Activated T-cell treated with anti-CD3 and anti-CD28 coated beads, Interleukin-2, amount 50 U/mL, for 48 hours (primary cell): ENCODE measurements at regions not wholly inside any gene's neighbourhood (a gene's known extent, or its start where the extent isn't known, plus 50 kb on each side); places are given as distances from the start of the nearest gene placed in this dataset.

Source experiments
- DNase-seq, 2 experiments: peaks; one replicate each; pipeline ENCODE4 v3.0.0-alpha.2; 2020

- DNase-seq = no peak
These were observed 77.9 kb downstream of the PSMG1 start for GRCh38 chr21:39105341-39105765.

DNA sequence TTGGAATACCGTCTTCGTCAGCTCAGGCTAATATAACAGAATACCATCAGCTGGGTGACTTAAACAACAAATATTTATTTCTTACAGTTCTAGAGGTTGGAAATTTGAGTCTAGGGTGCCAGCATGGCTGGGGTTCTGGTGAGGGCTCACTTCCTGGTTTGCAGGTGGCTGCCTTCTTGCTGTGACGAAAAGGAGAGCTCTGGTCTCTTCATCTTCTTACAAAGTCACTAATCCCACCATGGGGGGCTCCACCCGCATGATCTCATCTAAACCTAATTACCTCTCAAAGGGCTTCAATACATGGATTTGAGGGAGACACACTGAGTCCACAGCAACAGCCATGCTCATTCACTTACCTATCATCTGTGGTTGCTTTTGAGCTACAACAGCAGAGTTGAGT is 78.3 kb downstream of the PSMG1 start:
- no peak for DNase-seq

- DNase-seq = no peak
These were observed 79.6 kb downstream of the PSMG1 start for GRCh38 chr21:39103689-39104088.

DNA sequence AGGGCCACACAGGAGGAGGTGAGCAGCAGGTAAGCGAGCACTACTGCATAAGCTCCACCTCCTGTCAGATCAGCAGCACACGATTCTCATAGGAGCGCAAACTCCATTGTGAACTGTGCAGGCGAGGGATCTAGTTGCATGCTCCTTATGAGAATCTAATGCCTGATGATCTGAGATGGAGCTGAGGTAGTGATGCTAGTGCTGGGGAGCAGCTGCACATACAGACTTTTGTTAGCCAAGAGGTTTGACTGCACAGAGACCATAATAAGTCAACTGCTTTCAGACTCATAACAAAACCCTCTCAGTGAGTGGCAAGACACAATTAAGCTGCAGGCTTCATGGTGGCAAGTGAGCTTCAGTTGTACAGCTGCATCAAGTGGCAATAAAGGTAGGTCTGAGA is 83.4 kb downstream of the PSMG1 start:
- no peak for DNase-seq

DNA sequence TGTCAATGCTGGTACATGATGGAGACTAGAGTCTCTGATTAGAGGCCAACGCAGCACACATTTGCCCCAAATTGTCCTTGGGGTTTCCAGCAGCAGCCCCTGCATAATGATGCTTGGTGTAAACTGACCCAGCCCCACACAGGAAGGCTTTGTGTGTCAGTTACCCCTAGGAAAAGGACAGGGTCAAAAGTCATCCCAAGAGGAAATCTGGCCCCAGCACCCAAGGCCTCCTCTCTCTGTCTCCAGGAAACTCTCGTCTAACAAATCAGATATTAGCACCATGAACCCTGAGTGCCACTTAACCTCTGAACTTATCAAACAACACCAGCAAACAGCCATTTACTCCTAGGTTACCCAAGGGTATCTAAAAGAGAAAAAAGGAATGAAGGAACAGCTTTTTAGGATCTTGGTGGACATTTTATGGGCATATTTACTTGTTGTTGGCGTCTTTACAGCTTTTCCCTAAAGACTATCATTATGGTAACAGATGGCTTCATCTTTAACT is 84.5 kb downstream of the PSMG1 start:
- DNase-seq = no peak

DNA sequence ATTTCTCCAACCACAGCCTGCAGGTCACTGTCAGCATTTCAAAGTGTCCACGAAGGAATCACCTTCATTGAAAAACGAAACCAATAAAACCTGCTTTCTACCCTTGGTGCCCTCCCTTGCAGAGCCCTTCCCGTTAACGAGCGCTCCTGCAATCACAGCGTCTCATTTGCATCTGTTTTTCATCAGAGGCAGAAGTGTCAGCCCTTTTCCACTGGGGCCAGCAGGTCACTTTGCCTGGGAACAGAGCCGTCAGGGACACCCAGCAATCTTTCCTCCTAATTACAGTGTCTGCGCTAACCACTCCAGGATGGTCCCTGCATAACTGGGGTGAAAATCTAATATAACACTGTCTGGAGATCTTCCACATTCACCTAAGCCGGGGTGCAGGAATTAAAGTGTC is 85.3 kb downstream of the PSMG1 start:
- DNase-seq = no peak

DNA sequence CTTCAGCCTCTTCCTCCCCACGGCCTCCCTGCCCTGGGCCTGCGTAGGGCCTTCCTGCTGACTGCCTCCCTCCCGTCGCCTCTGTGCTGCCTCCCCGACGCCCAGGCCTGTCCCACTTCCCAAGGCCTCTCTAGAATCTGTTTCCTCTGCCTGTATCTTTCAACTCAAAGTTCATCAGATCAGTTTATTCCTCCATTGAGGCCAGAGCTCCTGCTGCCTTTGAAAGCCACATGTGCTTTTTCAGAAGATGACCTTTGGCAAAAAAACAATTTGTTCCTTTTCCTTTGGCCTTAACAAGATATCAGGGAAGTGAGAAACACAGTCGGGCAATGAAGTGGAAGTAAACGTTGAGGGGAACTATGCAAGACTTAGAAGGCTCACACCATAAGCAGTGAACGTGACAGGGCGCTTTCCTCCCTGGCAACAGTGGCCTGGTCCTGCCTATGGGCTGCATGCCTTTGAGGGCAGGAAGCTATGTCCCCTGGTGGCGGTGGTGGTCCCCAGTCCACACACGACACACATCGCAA is 85.9 kb downstream of the PSMG1 start:
- no peak for DNase-seq

DNA sequence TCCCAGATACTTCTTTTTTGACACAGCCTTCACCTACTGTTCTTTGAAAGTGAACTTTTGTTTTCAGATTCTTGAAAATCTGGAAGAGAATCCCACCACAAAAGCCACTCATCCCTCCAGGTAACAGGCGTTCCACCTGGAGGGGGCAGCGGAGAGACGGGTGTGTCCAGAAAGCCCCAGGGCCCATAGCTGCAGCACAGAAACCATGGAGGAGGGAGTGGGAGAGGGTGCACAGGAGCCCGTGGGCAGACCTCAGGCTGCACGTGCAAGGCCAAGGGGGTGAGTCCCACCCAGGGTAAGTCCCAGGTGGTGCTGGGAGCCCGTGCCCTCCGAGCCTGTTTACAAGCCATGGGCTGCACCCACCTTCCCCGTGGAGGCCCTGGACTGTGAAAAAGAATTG is 86.5 kb downstream of the PSMG1 start:
- DNase-seq = no peak

- DNase-seq = no peak
These were observed 87.6 kb downstream of the PSMG1 start for GRCh38 chr21:39095681-39096080.

GRCh38 chr21:39094847-39095579 is 88.2 kb downstream of the PSMG1 start:
- no peak for DNase-seq

DNA sequence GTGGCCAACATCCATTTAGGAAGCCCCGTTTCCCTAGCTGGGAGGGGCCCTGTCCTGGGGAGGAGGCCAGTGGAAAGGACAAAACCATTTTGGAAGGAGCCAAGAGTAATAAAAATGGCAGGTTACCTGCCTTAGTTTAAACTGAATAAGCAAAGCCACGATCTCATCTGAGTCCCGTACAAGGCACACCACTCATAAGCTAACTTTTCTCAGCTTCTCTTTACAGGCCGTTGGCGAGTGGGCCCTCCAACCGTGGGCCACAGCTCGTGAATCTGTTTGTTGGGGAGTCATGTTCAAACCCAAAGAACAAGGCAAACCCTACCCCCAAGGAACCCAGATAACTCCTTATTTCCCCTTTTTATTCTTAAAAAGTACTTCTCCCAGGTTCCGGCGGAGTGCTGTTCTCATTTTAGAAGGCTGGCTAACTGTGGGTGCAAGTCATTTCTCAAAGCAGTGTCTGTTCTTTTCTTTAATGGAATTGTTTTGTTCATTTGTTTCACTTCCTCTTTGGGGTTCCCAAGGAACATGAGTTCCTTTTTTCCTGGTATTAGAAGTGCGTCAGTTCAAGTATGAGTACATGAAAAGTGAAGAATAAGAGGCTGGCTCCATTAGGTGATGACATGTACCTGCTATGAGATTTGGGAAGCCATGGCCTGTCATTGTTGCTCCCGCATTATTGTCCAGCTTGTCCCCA is 89.0 kb downstream of the PSMG1 start:
- no peak for DNase-seq

DNA sequence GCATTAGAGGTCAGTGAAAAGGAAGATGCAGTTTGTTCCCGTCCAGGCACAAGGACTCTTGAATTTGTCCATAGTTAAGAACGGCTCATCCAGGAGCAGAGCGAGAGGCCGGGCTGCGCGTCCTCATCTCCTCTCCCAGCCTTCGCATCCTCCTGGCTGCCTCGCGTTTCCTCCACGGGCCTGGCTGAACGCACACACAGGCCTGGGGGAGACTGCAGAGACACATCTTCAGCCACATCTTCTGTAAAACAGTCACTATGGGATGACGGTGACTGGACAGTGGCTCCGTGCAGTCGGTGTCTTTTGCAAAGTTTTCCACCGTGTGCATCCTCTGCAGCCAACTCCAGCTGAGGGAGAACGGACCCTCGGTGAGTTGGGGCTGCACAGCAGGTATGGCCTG is 89.7 kb downstream of the PSMG1 start:
- DNase-seq = no peak

DNA sequence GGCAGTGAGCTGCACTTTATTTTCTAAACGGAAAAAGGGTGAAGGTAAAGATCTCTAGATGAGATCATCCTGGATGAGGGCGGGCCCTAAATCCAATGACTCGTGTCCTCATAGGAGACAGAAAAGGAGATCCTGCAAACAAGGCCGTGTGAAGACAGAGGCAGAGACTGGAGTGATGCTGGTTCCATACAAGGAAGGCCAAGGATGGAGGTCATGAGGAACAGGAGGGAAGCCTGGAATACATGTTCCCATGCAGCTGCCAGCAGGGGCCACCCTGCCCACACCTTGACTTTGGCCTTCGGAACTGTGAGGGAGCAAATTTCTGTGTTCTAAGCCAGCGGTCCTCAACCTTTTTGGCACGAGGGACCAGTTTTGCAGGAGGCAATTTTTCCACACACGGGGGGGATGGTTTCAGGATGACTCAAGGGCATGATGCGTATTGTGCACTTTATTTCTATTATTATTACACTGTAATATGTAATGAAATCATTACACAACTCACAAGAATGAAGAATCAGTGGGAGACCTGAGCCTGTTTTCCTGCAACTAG is 94.3 kb downstream of the PSMG1 start:
- DNase-seq = no peak

DNA sequence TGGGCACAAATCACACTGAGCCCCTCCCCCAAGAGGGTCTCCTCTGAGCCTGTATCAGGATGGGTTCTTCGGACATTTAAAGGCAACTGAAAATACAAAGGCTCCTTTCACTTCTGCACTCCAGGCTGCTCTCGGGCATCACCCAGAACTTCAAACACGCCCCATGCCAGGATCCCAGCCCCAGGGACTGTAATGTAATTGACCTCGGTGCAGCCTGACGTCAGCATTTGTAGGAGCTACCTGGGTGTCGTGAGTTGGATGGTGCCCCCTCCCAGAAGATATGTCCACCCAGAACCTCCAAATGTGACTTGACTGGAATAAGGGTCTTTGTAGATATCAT is 95.2 kb downstream of the PSMG1 start:
- DNase-seq = no peak

DNA sequence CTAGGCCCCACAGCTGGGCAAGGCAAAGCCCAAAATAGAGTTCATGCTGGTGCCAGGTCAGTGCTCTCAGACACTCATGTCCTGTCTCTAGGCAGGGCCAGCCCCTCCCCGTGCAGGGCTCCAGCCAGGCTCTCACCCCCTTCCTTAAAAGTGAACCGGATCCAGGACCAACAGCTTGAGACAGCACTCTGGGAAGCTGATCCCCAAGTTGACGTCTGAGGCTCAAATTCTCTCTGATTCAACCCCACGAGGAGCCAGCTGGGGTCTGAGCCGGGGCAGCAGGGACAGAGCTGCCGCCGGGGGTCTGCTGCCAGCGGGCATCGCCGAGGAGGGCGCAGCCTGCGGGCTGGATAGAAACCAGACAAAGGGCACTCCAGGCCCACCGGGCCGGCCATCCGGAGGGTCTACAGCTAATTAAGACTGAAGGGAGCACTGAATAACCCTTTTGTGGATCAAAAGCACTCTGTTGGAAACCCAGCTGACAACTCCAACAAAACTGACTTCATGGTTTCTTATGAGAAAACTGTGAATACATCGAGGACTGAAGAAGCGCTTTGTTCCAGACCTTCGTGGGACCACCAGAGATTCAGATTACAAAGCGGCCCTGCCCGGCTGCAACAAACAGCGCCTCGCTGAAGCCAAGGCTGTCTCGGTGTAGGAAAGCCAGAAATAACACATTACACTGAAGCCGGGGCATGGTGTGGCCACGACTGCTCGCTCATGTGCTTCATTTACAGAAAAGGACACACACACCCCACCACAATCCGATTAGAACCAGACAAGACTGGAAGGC is 95.8 kb downstream of the PSMG1 start:
- DNase-seq = no peak

DNA sequence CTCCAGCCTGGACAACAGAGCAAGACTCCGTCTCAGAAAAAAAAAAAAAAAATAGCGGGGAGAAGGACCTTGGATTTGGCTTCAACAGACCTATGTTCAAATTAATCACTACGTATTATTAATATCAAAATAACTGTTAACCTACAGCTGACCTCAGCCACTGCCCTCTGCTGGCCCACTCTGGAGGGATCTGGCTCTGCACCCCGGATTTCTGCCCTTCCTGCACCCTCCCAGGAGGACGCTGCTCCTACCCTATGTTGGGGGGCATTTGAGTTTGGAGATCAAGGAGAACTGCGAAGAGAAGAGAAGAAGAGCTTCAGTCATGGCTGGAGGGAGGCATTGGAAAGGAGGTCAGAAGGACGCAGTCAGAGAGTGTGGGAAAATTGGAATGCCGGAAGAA is 96.7 kb downstream of the PSMG1 start:
- no peak for DNase-seq

DNA sequence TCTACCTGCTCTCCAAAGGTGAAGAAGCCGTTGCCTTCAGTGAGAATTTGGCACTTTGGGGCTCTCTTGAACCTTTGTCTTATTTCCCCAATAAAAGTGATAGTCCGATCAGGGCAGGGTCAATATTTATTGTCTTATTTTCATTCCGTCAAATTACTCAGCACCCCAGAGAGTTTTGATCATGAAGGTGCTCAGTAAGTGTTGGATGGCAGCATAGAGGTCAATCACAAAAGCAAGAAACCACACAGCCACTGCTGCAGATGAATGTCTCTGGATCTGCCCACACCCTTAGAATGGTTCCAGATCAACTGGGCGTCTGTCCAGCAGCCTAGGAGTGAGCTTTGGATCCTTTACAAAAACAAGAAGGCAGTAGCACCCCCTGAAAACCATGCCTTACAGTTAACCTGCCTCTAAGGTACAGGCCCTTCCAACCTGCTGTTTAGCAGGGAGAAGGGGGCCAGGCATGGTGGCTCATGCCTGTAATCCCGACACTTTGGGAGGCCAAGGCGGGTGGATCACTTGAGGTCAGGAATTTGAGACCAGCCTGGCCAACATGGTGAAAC is 97.3 kb downstream of the PSMG1 start:
- DNase-seq = no peak

- DNase-seq = no peak
These were observed 98.1 kb downstream of the PSMG1 start for GRCh38 chr21:39084979-39085729.

- DNase-seq = no peak
These were observed 99.2 kb downstream of the PSMG1 start for GRCh38 chr21:39084073-39084472.

DNA sequence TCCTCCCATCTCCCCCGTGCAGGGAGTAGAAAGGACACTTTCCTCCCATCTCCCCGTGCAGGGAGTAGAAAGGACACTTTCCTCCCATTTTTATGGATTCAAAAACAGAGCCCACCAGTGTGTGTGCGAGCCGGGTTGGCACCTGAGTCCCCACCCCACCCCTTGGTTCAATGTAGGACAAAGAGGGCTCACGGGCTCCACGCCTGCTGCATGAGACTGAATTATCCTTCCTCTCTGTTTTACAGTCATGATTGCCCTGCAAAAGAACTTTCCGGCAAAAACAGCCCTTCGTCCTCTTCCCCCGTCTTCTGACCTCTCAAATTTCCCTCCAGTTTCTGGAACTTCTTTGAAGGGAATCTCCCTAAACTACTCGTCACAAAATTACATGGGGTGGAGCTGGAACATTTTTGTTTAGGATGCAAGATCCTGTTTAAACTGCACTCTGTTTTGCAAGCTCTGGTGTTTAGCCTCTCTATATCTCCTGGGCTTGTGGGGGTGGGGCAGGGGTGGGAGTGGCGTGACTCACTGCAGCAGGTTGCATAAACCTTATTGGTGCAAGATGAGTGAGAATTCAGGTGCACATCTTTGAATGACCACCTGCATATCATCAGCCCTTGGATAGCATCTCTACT is 99.8 kb downstream of the PSMG1 start:
- DNase-seq = no peak

GRCh38 chr21:39082656-39083376 is 100.4 kb downstream of the PSMG1 start:
- no peak for DNase-seq
